MM.1S (cell line): ENCODE measurements at regions not wholly inside any gene's neighbourhood (a gene's known extent, or its start where the extent isn't known, plus 50 kb on each side); places are given as distances from the start of the nearest gene placed in this dataset.

Source experiments
- DNase-seq: peaks from one replicate; pipeline ENCODE4 v3.0.0-alpha.2; 2015
- H2AFZ ChIP-seq: fragments of 300-600 bp; sonication (generic); 2 replicates; pipeline ENCODE4 v1.6.0; 2016; ENCODE audit warnings: antibody characterized with exemption, low read length
- H3F3A ChIP-seq: fragments of 300-600 bp; sonication (generic); 2 replicates; pipeline ENCODE4 v1.6.1; 2016; ENCODE audit warnings: mild to moderate bottlenecking, antibody characterized with exemption, low read length, moderate library complexity, mixed read lengths; ENCODE audit not compliant: insufficient read depth
- H3K27ac ChIP-seq: fragments of 300-600 bp; sonication (generic); 2 replicates; pipeline ENCODE4 v1.5.1; 2016; ENCODE audit warnings: mild to moderate bottlenecking, low read length
- H3K27me3 ChIP-seq: fragments of 300-600 bp; sonication (generic); replicated peaks from 2 replicates; pipeline ENCODE4 v1.6.0; 2016; ENCODE audit warnings: low read length; ENCODE audit not compliant: insufficient read depth
- H3K36me3 ChIP-seq: fragments of 300-600 bp; sonication (generic); replicated peaks from 2 replicates; pipeline ENCODE4 v1.6.1; 2016; ENCODE audit warnings: mild to moderate bottlenecking, low read length, mixed read lengths; ENCODE audit not compliant: insufficient read depth
- H3K4me1 ChIP-seq: fragments of 300-600 bp; sonication (generic); 2 replicates; pipeline ENCODE4 v1.6.1; 2016; ENCODE audit warnings: low read length, mixed read lengths
- H3K4me2 ChIP-seq: fragments of 300-600 bp; sonication (generic); 2 replicates; pipeline ENCODE4 v1.6.0; 2016; ENCODE audit warnings: low read depth, low read length
- H3K4me3 ChIP-seq: fragments of 300-600 bp; sonication (generic); 2 replicates; pipeline ENCODE4 v1.5.1; 2016; ENCODE audit warnings: low read length, mixed read lengths
- H3K79me2 ChIP-seq: fragments of 300-600 bp; sonication (generic); 2 replicates; pipeline ENCODE4 v1.6.1; 2016; ENCODE audit warnings: mixed run types, low read length, mixed read lengths
- H3K9ac ChIP-seq: fragments of 300-600 bp; sonication (generic); 2 replicates; pipeline ENCODE4 v1.6.1; 2016; ENCODE audit warnings: low read length, mixed read lengths
- H3K9me2 ChIP-seq: fragments of 300-600 bp; sonication (generic); replicated peaks from 2 replicates; pipeline ENCODE4 v1.6.1; 2016; ENCODE audit warnings: mild to moderate bottlenecking, low read length, mixed read lengths; ENCODE audit not compliant: insufficient read depth
- H3K9me3 ChIP-seq: fragments of 300-600 bp; sonication (generic); replicated peaks from 2 replicates; pipeline ENCODE4 v1.6.1; 2016; ENCODE audit warnings: mild to moderate bottlenecking, low read length, mixed read lengths; ENCODE audit not compliant: insufficient read depth
- H4K20me1 ChIP-seq: fragments of 300-600 bp; sonication (generic); 2 replicates; pipeline ENCODE4 v1.6.1; 2016; ENCODE audit warnings: mild to moderate bottlenecking, low read length, moderate library complexity, mixed read lengths; ENCODE audit not compliant: insufficient read depth
- EZH2 ChIP-seq: fragments of 300-600 bp; sonication (generic); optimal IDR thresholded peaks from 2 replicates; pipeline ENCODE3; 2017; ENCODE audit warnings: low read depth, mild to moderate bottlenecking, antibody characterized with exemption, low read length, mixed read lengths
- EZH2phosphoT487 ChIP-seq: fragments of 300-600 bp; sonication (generic); IDR thresholded peaks from 2 replicates; pipeline ENCODE4 v1.6.1; 2018; ENCODE audit warnings: antibody characterized with exemption, low read length
- TF ChIP-seq, protein P1 (sequence below): fragments of 300-600 bp; sonication (generic); IDR thresholded peaks from 2 replicates; pipeline ENCODE4 v1.5.1; 2016; ENCODE audit warnings: antibody characterized with exemption, low read length, mixed read lengths

DNA sequence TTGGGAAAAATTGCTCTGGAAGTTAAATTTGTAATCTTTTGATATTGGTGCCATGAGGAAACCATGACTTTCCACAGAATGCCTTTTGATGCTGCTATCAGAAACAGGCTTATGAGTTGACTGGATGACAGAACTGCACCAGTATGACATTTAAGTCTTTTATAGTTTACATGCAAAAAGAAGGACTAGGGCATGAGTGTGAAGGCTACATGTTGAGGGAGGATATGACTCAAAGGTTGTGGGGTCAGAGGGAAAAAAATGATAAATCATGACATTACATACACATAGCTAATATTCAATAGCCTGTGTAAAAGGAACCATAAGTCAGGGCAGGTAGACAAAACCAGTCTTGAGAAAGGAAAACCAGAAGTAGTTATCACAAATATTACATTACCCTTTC is 182.2 kb downstream of the COL12A1 start:
- Histone ChIP-seq H3K4me1 (no peaks in the 10 kb centered on the region), H3K4me2 (no peak overlapping the region), H3K9me2 (no peaks in the 10 kb centered on the region), H4K20me1 (no peaks in the 10 kb centered on the region), H3K9ac (no peak overlapping the region), H3K27me3 (no peaks in the 10 kb centered on the region), H2AFZ (no peak overlapping the region), H3K27ac (no peak overlapping the region), H3K79me2 (no peaks in the 10 kb centered on the region), H3K36me3 (no peaks in the 10 kb centered on the region), H3F3A (no peaks in the 10 kb centered on the region), H3K4me3 (no peak overlapping the region), H3K9me3 (no peaks in the 10 kb centered on the region)
- TF ChIP-seq EZH2phosphoT487 (no peak), EZH2 (no peak)
- TF ChIP-seq, protein P1, sequence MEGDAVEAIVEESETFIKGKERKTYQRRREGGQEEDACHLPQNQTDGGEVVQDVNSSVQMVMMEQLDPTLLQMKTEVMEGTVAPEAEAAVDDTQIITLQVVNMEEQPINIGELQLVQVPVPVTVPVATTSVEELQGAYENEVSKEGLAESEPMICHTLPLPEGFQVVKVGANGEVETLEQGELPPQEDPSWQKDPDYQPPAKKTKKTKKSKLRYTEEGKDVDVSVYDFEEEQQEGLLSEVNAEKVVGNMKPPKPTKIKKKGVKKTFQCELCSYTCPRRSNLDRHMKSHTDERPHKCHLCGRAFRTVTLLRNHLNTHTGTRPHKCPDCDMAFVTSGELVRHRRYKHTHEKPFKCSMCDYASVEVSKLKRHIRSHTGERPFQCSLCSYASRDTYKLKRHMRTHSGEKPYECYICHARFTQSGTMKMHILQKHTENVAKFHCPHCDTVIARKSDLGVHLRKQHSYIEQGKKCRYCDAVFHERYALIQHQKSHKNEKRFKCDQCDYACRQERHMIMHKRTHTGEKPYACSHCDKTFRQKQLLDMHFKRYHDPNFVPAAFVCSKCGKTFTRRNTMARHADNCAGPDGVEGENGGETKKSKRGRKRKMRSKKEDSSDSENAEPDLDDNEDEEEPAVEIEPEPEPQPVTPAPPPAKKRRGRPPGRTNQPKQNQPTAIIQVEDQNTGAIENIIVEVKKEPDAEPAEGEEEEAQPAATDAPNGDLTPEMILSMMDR: no peak
- no peak for DNase-seq

DNA sequence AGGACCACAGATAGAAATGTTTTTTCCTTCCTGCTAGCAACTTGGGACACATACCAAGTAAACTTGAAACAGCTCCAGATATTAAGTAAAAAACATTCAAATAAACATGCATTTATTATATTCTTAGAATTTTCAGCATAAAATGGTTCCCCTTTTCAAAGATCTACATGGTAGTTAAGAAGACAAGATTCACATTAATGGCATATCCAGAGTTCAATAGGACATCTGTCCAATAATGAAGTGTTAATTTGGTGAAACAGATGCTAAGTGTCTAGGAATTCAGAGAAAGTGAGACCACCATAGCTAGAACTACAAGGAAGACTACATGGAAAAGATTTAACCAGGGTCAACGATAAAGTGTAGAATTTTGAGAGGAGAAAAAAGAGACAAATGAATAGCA is 184.9 kb downstream of the COL12A1 start:
- Histone ChIP-seq H3K4me1 (no peaks in the 10 kb centered on the region), H3F3A (no peaks in the 10 kb centered on the region), H2AFZ (no peak overlapping the region), H3K9me2 (no peaks in the 10 kb centered on the region), H3K79me2 (no peaks in the 10 kb centered on the region), H3K9me3 (no peaks in the 10 kb centered on the region), H3K27me3 (no peaks in the 10 kb centered on the region), H3K4me2 (no peak overlapping the region), H4K20me1 (no peaks in the 10 kb centered on the region), H3K36me3 (no peaks in the 10 kb centered on the region), H3K4me3 (no peak overlapping the region), H3K27ac (no peak overlapping the region), H3K9ac (no peak overlapping the region)
- TF ChIP-seq EZH2phosphoT487 (no peak), EZH2 (no peak)
- TF ChIP-seq, protein P1: no peak
- no peak for DNase-seq

DNA sequence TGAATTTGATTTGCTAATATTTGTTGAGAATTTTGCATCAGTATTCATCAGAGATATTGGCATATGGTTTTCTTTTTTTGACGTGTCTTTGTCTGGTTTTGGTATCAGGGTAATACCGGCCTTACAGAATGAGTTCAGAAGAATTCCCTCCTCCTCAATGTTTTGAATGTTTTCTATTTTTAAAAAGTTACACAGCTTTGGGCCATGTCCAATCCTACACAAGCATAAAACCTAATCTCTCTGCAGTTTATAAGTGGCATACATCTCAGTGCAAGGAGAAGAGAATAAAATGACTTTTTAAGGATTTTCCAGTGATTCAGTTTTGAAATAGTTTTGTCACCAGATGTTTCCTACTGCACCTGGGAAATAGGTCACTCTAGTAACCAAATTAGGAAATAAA is 185.5 kb downstream of the COL12A1 start:
- Histone ChIP-seq H3K4me2 (no peak overlapping the region), H3K4me1 (no peaks in the 10 kb centered on the region), H3K27ac (no peak overlapping the region), H3K27me3 (no peaks in the 10 kb centered on the region), H3K4me3 (no peak overlapping the region), H2AFZ (no peak overlapping the region), H3F3A (no peaks in the 10 kb centered on the region), H3K9me2 (no peaks in the 10 kb centered on the region), H3K36me3 (no peaks in the 10 kb centered on the region), H3K9me3 (no peaks in the 10 kb centered on the region), H3K79me2 (no peaks in the 10 kb centered on the region), H4K20me1 (no peaks in the 10 kb centered on the region), H3K9ac (no peak overlapping the region)
- no peak for DNase-seq
- TF ChIP-seq EZH2 (no peak), EZH2phosphoT487 (no peak)
- TF ChIP-seq, protein P1: no peak
